ENCODE measurements at regions not wholly inside any gene's neighbourhood (a gene's known extent, or its start where the extent isn't known, plus 50 kb on each side); places are given as distances from the start of the nearest gene placed in this dataset.

DNA sequence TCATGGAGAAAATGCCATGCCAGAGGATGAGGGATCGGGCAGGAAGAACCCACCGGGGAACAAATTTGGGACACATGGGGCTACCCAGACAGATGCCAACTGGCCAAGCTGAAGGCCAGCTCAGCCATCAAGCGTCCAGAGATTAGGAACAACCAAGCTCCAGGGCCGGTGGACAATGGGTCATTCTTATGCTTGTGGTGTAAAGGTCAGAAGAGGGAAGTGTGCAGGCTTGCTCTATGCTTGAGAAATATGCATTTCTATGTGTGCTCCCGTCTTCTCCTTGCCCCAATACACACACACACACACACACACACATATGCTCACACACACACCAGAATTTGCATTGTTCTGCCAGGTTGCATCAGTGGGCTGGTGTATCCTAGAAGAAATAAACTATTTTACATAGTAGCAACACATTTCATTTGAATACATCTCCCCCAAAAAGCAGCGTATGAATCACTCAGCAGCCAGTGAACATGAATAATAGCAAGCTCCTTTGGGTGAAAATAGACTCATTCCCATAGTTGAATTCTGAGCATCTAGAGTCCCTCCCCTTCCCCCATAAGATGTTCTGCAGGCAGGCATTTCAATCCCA is 201.9 kb upstream of the PPARGC1A start:
- DNase-seq = no peak

DNA sequence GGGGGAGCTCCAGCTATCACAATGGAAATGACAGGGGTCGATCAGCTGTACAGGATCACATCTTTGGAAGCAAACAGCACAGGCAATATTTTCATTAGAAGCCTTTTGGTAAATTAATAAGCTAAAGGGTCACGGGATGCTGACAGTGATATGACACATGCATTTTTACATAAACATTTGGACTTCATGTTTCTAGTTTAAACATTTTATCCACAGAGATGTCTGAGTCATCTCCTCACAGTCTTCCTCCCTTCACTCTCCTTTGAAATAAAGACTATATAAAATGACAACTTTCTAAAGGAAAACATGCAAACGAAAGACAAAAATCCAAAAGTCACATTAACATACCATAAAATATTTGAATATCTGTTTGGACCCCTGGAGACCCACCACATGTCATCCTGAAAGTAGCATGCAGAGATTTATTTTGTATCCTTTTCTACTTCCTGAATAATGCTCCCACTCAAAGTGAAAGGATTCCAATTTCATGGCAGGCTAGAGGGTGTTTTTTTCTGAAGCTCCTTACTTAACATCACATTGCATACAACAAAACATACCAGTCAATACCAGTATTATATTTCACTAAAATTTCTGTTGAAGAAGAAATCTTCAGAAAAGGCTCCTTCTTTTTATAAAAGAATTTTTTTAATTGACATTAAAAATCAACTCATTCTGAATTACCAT is 200.1 kb upstream of the PPARGC1A start:
- DNase-seq = no peak

DNA sequence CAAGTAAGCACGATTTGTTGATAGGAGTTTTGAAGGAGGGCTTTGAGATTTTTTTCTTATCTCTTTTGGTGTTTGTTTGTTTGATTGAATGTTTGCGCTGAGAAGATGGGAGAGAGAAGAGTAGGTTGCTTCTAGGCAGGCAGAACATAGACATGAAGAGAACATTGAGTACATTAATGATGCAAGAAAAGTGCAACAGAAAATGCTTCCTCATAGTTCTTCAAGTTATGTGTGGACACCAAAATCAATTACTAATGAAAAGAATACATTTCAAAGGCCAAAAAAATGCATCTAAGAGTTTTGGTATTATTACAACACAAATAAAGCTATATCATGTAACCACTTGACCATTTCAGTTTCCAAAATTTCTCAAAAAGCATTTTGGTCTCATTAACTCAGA is 191.0 kb upstream of the PPARGC1A start:
- no peak for DNase-seq

DNA sequence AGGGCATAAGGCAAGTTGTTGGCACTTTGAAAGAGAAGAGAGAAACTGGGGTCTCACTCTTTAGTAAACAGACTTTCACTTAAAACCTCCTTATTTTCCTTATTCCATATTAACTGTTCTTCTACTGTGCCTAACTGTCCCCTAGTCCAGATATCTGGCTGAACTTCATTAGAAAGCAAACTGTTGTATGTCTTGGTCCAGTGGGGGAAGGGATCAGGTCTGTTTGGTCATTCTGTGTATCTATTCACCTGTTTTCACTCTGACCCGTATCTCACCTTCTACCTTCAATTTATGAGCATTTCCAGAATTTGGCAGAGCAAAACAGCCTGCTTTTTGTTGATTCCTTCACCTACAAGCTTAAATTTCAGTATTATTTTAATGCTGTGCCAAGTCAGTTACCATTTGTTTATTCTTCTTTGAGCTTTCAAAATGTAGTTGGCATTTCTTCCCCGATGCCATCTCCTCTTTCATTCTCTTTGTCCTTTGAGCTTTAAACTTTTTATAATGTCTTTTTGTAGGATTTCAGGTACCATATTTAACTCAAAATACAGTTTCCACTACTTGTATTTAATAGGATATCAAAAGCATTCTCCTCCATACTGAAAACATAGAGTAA is 188.6 kb upstream of the PPARGC1A start:
- DNase-seq = no peak

DNA sequence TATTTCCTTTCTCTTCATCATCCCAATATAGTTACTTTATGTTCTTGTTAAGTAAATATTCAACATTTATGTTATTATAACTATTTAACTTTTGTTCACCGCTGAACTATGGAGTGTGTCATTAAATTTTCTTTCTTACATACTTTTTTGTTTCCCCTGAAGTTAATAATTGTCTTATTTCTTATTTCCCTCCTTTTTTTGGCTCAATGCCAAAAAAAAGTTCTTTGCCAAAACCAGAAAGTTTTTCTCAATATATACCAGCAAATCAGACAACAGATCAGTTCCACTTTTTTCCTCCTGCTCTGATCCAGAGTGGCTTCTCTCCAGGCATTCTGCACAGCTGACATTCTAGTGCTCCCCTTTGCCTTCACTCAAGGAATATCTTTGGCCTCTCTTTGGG is 187.0 kb upstream of the PPARGC1A start:
- DNase-seq = no peak

DNA sequence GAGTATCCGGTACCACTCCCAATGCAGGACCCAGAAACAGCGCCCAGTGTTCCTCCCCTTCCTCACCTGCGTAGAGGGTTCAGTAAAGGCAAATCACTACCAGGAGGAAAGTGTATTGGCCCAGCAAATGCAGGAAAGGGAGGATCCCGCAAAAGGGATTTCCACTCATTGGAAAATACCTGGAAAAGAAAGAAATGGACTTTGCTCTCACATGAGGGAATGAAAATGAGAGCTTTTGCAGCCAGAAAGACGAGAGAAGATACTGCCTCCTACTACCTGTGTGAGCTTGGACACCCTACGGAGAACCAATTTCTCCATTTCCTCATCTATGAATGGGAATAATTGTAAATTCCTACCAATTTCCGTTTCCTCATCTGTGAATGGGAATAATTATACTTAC is 184.1 kb upstream of the PPARGC1A start:
- no peak for DNase-seq

DNA sequence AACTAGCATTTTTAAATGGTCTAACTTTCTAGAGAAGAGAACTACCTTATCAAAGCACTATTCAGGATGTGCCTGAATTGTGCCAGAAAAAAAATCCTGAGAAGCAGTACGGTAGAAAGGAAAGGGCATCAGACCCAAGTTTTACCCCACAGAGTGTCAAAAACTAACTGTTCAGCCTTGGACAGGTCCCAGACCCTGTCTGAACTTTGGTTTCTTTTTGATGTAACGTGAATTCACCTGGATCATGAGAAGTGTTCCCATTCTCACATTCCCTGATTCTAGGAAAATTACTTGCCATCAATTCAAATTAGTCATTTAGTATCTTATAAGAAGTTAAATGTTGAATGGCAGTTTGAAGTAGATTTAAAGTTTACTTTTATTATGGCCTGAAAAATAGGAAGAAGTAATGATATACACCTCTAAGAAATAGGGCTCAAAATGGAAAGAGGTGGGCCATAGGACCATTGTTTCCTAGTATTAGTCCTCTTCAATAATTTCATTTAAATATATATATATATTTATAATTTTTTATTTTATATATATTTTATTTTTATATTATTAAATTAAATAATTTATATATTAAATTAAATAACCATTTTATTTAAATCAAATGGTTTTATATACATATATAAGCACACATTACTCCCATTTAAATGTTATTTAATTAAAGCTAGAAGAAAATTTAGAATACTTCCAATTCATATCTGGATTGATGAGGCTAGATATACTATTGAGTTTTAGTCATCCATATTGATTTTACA is 181.9 kb upstream of the PPARGC1A start:
- DNase-seq = no peak

DNA sequence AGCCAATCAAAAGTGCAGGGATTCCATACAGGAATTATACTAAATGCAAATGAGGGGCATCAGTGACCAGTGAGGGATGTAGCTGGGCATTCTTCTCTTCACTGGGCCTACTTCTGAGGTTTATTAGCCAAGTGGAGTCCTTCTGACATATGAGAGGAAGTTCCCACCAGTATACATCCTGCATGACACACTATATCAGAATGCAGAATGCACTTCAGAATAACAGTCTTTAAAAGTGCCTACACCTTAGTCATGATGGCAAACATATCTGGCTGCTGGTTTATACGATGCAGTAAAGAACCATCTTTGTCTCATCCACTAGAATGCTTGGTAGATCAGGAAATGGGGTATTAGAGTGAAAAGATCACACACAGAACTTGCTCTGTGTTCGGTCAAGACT is 180.3 kb upstream of the PPARGC1A start:
- no peak for DNase-seq

DNA sequence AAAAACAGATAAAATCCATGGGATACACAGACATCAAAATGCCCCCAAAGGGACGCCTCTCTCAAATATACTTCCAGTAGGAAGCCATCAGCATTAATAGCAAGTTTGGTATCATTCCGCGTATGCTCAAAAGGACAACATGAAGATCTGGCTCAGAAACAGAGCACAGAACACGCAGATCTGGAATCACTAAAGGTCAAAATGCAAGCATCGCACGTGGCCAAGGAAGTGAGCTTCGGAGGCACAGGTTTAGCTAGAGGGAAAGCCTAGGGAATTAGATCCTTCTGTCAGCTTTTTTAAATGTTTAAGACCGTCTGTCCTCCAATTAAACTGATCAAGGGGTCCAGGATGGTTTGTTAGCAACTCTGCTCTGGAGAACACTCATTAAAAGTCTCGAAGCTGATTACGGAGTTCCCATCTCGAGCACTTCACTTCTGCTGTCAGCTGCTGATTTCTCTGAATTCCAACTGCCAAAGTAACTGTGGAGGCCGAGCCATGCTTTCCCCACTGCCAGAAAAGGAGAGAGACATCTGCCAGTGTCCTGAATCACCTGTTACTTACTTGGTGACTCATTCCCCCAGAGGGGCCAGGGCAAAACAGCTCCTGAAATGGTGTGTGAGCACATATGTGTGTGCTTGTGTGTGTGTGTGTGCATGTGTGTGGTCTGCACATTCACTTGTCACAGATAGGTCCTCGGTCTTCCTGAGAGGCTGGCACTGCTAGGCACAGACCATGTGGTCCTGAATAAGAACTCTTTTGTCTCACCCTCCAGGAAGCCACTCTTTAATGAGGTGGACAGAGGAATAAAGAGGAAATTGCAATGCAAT is 177.7 kb upstream of the PPARGC1A start:
- no peak for DNase-seq

DNA sequence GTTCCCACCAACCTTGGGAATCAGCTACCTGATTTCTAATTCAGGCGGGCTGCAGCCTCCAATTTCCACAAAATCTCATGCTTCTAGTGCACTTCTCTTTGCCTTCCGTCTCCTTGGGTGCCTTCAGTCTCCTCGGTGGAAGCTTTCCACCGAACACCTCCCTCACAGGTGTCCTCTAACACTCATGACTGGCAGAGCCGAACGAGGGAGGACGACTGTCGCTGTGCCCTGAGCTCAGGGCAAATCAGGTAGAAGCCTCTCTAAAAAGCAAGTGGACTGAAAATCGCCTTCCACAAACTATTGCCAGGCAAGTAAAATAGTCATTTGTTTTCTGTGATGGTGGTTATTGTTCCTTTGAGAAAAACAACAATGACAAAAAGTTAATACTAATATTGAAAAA is 176.1 kb upstream of the PPARGC1A start:
- DNase-seq = no peak

DNA sequence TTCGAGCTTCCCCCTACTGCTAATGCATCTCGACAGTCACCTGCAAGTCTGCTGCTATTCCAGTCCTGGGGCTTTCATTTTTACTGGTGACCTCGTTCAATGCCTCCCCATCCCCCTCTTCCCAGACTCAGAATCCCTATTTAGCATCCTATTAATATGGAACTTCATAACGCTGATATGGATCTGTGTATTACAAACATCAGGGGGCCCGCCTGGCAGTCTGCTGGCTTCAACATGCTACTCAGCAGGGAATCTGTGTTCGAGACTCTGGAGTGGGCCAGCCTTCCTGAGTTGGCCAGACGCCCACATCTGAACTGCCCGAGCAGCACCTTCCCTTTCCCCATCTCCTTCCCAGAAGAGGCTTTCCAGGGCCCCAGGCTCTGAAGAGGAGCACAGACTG is 173.9 kb upstream of the PPARGC1A start:
- DNase-seq = no peak

DNA sequence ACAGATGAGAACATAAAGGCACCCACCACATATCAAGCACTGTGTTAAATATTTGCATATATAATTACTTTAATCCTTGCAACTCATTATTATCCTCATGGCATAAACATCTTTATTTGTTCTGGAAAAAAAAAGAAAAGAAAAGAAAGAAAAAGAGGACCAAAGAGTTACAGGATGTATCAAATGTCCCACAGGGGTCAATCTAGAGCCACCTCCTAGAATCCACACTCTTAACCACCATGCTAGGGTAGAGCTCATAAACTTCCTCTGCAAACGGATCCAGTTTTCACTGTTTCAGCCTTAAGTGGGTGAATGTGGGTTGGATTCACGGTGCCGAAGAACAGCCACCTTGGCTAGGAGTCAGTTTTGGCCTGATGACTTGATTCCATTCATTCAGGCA is 171.1 kb upstream of the PPARGC1A start:
- DNase-seq = no peak

DNA sequence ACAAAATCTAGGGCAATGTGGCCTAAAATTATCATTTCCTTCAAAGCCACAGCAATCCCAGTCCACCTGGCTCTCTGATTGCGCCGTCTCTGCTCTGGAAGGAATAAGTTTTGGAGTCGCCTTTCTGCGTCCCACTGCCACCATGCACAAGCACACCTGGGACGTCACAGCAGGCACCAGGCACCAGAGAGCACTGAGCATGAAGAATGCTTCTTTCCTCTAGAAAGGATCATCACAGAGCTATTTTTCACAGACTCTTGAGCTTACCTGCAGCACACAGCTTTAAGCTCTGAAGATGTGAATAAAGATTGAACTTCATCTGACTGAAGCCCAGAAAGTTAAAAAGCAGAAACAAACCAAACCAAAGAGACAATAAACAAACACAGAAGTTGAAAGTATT is 170.0 kb upstream of the PPARGC1A start:
- no peak for DNase-seq

DNA sequence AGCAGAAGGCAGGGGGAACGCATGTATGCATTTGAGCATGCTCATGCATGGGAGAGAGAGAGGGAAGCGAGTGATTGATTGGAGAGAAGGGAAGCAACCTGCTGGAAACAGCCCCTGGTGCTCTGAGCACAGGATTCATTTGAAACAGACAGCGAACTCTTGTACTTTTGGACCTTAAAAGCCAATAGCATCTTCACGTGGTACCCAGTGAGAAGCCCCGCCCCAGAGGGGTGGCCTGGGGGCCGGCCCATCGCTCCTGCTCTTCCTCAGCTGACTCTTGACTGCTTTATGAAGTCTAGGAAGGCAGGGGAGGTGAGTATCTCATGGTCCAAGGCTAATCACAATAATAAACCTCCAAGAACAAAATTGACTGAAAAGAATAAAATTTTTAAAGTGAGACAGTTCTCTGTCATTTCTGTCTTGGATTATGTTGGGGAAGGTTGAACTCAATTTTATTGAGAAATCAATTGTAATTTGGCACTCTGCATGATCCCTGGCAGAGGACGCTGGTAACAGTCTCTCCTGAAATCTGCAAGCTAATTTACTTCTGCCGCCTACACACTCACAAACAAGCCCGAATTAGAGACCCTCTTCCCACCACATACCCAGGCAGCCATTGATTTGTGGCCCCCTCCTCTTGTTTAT is 168.2 kb upstream of the PPARGC1A start:
- no peak for DNase-seq

DNA sequence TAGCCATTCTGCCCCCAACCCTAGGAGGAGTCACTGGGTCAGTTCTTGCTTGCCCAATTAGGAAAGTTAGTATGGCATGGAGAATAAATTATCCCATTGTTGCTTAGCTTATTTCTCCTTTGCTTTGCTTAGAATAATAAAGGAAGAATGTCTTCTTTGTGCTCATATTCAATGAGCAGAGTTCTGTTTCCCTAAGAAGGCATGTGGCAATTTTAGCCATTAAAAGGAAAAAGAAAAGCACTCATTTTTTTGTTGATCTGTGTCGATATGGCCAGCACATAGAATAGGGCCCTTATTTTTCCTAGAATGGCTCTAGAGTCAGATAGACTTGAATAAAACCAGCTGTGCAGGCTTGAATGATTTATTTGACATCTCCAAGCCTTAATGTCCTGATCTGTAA is 166.4 kb upstream of the PPARGC1A start:
- DNase-seq = no peak

DNA sequence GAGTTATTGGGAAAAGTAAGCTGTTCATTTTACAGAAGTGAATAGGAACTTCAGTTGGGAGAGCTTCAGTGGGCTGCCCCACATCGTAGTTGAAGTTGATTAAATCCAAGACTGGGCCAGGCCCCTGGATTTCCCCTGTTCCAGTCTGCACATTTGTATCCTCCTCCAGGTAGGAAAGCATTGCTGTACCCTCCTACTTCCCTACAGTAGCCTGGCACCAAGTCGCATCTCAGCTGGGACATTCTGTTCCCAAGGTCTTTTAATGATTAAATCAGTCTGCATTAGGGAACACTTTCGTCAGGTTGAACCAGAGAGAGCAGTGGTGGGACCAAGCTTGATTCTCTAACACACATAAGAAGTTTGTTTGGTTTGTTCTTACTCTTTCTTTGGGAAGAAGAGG is 165.8 kb upstream of the PPARGC1A start:
- DNase-seq = no peak

DNA sequence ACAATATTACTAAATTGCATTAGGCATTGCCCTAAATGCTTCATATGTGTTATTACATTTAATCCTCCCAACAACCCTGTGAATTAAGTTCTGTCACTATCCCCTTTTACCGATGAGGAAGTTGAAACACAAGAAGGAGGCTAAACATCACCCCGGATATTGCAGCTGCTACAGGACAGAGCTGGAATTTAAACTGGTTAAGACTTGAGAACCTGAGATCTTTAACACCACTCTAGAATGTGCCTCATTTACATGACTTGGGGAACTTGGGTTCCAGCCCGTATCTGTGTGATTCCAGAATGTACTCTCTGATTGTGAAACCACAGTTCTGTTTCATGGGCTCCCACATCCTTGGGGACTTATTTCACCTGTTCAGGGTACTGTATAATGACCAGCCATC is 165.1 kb upstream of the PPARGC1A start:
- DNase-seq = no peak

DNA sequence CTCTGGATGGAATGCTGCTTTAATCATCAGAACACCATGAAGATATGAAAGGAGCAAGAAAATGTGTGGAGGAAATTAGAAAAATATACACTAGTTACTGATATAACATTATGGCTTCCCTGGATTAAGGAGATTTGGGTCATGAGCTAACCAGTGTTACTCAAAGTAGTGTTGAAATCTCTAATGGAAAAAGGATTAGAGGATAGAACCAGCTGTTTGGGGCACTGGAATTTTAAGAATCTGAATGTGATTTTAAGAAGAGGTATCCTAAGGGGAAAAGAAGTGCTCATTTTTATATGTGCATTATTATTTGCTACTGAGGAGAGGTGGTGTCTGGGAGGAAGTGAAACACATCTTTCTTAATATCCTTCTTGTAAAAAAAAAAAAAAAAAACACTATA is 164.1 kb upstream of the PPARGC1A start:
- DNase-seq = no peak

DNA sequence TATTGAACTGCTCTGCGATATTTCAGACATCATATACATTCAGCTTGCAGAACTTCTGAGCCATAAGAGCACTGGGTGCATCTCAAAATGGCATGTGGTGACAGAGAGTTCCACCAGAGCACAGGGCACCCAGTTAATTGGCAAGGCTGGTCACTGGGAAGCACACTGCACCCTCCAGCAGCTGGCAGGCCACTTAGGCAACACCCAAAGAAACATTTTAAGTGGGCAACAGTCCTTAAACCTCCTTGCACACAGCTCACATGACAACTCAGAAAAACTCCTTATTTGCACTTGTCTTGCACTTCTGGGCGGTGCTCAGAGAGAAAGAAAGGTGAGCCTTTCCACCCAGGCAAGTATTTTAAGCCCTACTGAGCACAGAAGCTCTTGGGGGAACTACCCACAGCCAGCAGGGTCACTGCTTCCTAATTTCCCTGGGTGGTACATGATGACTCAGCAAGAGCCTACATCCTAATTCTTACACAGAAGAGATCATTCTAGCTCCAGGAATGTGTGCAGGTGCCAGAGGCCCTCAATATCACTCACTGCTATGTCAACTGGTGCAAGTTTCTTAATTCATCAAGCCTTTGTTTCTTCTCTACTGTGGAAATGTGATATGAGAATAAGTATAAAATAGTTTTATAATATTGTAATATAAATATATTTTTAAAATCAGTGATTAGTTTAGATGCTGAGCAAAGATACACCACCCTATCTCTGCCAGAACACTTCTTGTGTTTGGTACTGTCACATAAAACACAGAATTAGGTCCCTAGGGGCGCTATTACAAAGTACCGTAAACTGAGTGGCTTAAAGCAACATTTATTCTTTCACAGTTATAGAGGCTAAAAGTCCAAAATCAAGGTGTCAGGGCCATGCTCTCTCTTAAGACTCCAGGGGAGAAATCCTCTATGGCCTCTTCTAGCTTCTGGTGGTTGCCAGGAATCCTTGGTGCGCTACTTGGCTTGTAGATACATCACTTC is 155.1 kb upstream of the PPARGC1A start:
- DNase-seq = no peak

DNA sequence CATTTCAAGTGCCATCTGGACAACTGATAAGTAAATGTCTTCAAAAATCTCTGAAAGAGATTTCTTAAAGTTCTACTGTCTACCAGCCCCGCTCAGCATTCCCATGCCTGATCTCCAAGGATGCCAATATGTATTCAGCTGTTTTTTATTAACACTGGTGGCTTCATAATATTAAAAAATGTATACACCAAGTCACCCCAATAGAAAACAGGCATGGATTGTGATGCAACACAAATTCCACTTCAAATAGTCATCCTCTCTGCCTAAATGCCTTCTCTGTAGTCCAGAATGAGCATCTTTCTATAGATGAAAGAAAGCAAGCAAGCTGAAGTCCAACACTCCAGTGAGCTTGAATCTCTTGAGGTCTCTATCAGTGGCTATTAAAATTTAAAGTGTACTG is 152.2 kb upstream of the PPARGC1A start:
- DNase-seq = no peak

DNA sequence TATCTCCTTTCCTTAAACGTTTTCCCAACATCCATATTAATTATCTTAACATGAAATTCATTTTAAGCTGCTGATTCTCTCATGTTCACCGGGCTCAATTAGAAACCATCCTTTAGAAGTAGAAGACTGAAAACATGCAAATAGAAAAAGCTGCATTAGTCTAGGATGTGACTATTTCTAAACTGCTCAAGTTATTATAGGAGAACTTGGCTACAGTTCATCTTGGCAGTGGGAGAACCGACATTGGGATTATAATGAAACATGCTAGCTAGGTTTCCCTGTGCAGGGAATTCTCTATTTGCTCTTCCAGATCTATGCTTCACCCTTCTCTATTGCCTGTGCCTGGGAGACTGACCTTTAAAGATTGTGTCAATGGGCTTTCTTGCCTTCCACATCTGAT is 151.0 kb upstream of the PPARGC1A start:
- DNase-seq = no peak
